H1 (cell line): ENCODE measurements at regions not wholly inside any gene's neighbourhood (a gene's known extent, or its start where the extent isn't known, plus 50 kb on each side); places are given as distances from the start of the nearest gene placed in this dataset.

ENCODE experiments used
- ATF3 ChIP-seq: IDR thresholded peaks from 2 replicates; pipeline ENCODE4 v1.6.1; 2011; ENCODE audit warnings: low read depth, mild to moderate bottlenecking, low read length; ENCODE audit not compliant: insufficient read depth
- CBX8 ChIP-seq: fragments of 300-800, 300-1000 bp; sonication (generic); IDR thresholded peaks from 2 replicates; pipeline ENCODE4 v1.7.1; 2016; ENCODE audit warnings: low read depth, low read length, borderline replicate concordance
- CHD7 ChIP-seq: fragments of 300-600 bp; sonication (generic); IDR thresholded peaks from 2 replicates; pipeline ENCODE4 v1.7.1; 2012; ENCODE audit warnings: low read length, moderate library complexity, mild to moderate bottlenecking, inconsistent platforms; ENCODE audit not compliant: insufficient replicate concordance
- CTCF ChIP-seq, 3 experiments: IDR thresholded peaks; 1 replicate in 2 of 3; 2 replicates in 1 of 3; pipeline versions ENCODE4 v1.5.1 to v1.6.1; 2011; ENCODE audit warnings: low read length in 3 of 3, mild to moderate bottlenecking in 3 of 3, inconsistent platforms in 2 of 3, low read depth in 1 of 3, moderate library complexity in 1 of 3; ENCODE audit not compliant: insufficient read depth in 1 of 3; ENCODE audit errors: control extremely low read depth in 1 of 3
- KDM4A ChIP-seq: IDR thresholded peaks from one replicate; pipeline ENCODE4 v1.7.1; 2012; ENCODE audit warnings: low read depth, mild to moderate bottlenecking, moderate library complexity, low read length, inconsistent platforms; ENCODE audit not compliant: severe bottlenecking
- POLR2A ChIP-seq, 2 experiments: IDR thresholded peaks; 1 replicate in 1 of 2; 2 replicates in 1 of 2; pipeline ENCODE4 v1.6.1; 2011; ENCODE audit warnings: low read depth in 2 of 2, low read length in 2 of 2, mild to moderate bottlenecking in 2 of 2; ENCODE audit errors: control extremely low read depth in 1 of 2
- SIX5 ChIP-seq: IDR thresholded peaks from 2 replicates; pipeline ENCODE4 v1.6.1; 2011; ENCODE audit warnings: mild to moderate bottlenecking, low read depth, low read length
- TF ChIP-seq, protein P1 (sequence below): IDR thresholded peaks from 2 replicates; pipeline ENCODE4 v1.6.1; 2012; ENCODE audit warnings: inconsistent platforms

GRCh38 chr7:106430103-106430502 lies 145.3 kb upstream of the NAMPT start (continued):
- TF ChIP-seq CHD7 = no peak
- TF ChIP-seq CTCF (IDR thresholded peaks at IDR 0.05; ENCODE audit: control extremely low read depth in 1 of 3, insufficient read depth in 1 of 3, low read depth in 1 of 3, low read length in 3 of 3) = no peak
- no peak for TF ChIP-seq CBX8
- TF ChIP-seq POLR2A (IDR thresholded peaks at IDR 0.05; ENCODE audit: control extremely low read depth in 1 of 2, low read depth in 2 of 2, low read length in 2 of 2) = no peak
- no peak for TF ChIP-seq KDM4A
- no peak for TF ChIP-seq SIX5
- no peak for TF ChIP-seq ATF3
- TF ChIP-seq, protein P1, sequence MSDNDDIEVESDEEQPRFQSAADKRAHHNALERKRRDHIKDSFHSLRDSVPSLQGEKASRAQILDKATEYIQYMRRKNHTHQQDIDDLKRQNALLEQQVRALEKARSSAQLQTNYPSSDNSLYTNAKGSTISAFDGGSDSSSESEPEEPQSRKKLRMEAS = no peak
